ENCODE measurements at regions not wholly inside any gene's neighbourhood (a gene's known extent, or its start where the extent isn't known, plus 50 kb on each side); places are given as distances from the start of the nearest gene placed in this dataset.

DNA sequence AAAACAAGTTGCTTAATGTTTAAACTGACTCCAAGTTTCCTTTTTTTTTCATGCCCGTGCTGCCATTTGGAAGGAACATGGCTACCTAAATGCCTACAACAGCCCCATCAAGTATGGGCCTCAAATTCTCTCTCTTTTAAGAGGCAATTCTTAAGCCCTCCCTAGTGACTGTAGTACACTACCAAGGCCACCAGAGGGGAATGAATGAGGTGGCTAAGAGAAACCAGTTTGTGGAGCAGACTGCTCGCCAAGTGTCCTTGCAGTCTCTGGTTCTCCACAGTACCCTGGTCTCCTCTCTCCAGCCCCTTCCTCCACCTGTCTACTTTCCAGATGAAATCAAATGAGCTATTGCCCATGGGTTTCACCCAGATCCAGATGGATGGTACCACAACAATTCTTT is 1809.6 kb downstream of the BRINP3 start:
- no peak overlapping the region for H3K4me3 ChIP-seq
- 83 to 90% methylated on average over 2 of the region's 2 CpGs for WGBS, 2 donors
- H3K27ac ChIP-seq, result no peak overlapping the region
- H3K9me3 ChIP-seq, result peaks cover 0 to 4% (median 0%) of the 10 kb centered on the region in 4 donors
- no peaks in the 10 kb centered on the region for H3K36me3 ChIP-seq
- intact Hi-C loops (cut with DNase I), result no loop called here
- no peaks in the 10 kb centered on the region for H3K27me3 ChIP-seq
- DNase-seq, result no peak
- H3K4me1 ChIP-seq, result no peaks in the 10 kb centered on the region
- TF ChIP-seq, protein P1, sequence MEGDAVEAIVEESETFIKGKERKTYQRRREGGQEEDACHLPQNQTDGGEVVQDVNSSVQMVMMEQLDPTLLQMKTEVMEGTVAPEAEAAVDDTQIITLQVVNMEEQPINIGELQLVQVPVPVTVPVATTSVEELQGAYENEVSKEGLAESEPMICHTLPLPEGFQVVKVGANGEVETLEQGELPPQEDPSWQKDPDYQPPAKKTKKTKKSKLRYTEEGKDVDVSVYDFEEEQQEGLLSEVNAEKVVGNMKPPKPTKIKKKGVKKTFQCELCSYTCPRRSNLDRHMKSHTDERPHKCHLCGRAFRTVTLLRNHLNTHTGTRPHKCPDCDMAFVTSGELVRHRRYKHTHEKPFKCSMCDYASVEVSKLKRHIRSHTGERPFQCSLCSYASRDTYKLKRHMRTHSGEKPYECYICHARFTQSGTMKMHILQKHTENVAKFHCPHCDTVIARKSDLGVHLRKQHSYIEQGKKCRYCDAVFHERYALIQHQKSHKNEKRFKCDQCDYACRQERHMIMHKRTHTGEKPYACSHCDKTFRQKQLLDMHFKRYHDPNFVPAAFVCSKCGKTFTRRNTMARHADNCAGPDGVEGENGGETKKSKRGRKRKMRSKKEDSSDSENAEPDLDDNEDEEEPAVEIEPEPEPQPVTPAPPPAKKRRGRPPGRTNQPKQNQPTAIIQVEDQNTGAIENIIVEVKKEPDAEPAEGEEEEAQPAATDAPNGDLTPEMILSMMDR (IDR thresholded peaks at IDR 0.05), result no peak
- no peak for TF ChIP-seq EP300 (IDR thresholded peaks at IDR 0.05)
- no peak for TF ChIP-seq POLR2A (IDR thresholded peaks at IDR 0.05)
- TF ChIP-seq POLR2AphosphoS5 (IDR thresholded peaks at IDR 0.05), result no peak

- WGBS, 2 donors, result 34 to 70% methylated on average over 3 of the region's 3 CpGs
- intact Hi-C loops (cut with DNase I), result no loop called here
- no peaks in the 10 kb centered on the region for H3K36me3 ChIP-seq
- H3K4me3 ChIP-seq, result no peak overlapping the region
- H3K9me3 ChIP-seq, result peaks cover 0 to 4% (median 0%) of the 10 kb centered on the region in 4 donors
- H3K4me1 ChIP-seq, result no peaks in the 10 kb centered on the region
- DNase-seq, result no peak
- no peak overlapping the region for H3K27ac ChIP-seq
- no peak for TF ChIP-seq POLR2AphosphoS5 (IDR thresholded peaks at IDR 0.05)
- TF ChIP-seq EP300 (IDR thresholded peaks at IDR 0.05), result no peak
- TF ChIP-seq, protein P1 (IDR thresholded peaks at IDR 0.05), result no peak
- TF ChIP-seq POLR2A (IDR thresholded peaks at IDR 0.05), result no peak
- H3K27me3 ChIP-seq, result no peaks in the 10 kb centered on the region
Observed at GRCh38 chr1:188669728-188670382, 1807.8 kb downstream of the BRINP3 start.

- no peak overlapping the region for H3K4me3 ChIP-seq
- no peak for DNase-seq
- H3K9me3 ChIP-seq, result peaks cover 0 to 4% (median 0%) of the 10 kb centered on the region in 4 donors
- H3K4me1 ChIP-seq, result no peaks in the 10 kb centered on the region
- H3K27ac ChIP-seq, result no peak overlapping the region
- H3K36me3 ChIP-seq, result no peaks in the 10 kb centered on the region
- H3K27me3 ChIP-seq, result no peaks in the 10 kb centered on the region
- no peak for TF ChIP-seq POLR2A (IDR thresholded peaks at IDR 0.05)
- 86 to 93% methylated on average over 2 of the region's 2 CpGs for WGBS, 2 donors
- intact Hi-C loops (cut with DNase I), result no loop called here
Observed at GRCh38 chr1:188670837-188671236, 1806.8 kb downstream of the BRINP3 start.

DNA sequence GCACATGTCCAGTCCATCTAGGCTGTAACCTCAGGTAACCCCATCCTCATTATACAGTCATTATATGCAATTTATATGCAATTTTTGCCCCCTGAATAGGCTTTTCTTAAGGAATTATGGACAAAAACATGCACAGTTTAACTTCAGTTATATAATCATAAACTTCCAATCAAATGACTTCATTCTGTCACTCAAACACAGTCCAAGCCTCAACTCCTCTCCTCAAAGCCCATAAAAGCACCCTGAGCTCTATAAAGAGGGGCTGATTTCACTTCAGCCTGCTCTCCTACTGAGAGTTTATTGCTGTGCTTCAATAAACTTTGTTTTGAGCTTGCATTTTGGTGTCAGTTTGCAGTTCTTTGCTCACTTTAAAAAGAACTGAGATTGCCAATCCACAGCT is 1805.5 kb downstream of the BRINP3 start:
- Histone ChIP-seq H3K27ac (no peak overlapping the region), H3K27me3 (no peaks in the 10 kb centered on the region), H3K4me3 (no peak overlapping the region), H3K4me1 (no peaks in the 10 kb centered on the region), H3K9me3 (peaks cover 0 to 4% (median 0%) of the 10 kb centered on the region in 4 donors), H3K36me3 (no peaks in the 10 kb centered on the region)
- no peak for DNase-seq
- TF ChIP-seq EP300 (IDR thresholded peaks at IDR 0.05) (no peak), POLR2A (IDR thresholded peaks at IDR 0.05) (no peak), POLR2AphosphoS5 (IDR thresholded peaks at IDR 0.05) (no peak)
- TF ChIP-seq, protein P1 (IDR thresholded peaks at IDR 0.05), result no peak
- intact Hi-C loops (cut with DNase I), result no loop called here

GRCh38 chr1:188689542-188689941 is 1788.1 kb downstream of the BRINP3 start:
- Histone ChIP-seq H3K4me1 (no peaks in the 10 kb centered on the region), H3K27me3 (no peaks in the 10 kb centered on the region), H3K27ac (no peak overlapping the region), H3K36me3 (no peaks in the 10 kb centered on the region), H3K9me3 (no peaks in the 10 kb centered on the region), H3K4me3 (no peak overlapping the region)
- TF ChIP-seq POLR2AphosphoS5 (IDR thresholded peaks at IDR 0.05) (no peak), POLR2A (IDR thresholded peaks at IDR 0.05) (no peak), EP300 (IDR thresholded peaks at IDR 0.05) (no peak)
- TF ChIP-seq, protein P1 (IDR thresholded peaks at IDR 0.05), result no peak
- DNase-seq, result no peak
- 63 to 75% methylated on average over 4 of the region's 4 CpGs for WGBS, 2 donors
- intact Hi-C loops (cut with DNase I), result no loop called here

Data from sigmoid colon (tissue), 6 donors.